ENCODE measurements at regions not wholly inside any gene's neighbourhood (a gene's known extent, or its start where the extent isn't known, plus 50 kb on each side); places are given as distances from the start of the nearest gene placed in this dataset.
A peak's percentile ranks its signal among the peaks of the same experiment; 100 is the strongest.

GRCh38 chr3:24595796-24596195 lies 101.1 kb upstream of the THRB start:
- no peak for DNase-seq

GRCh38 chr3:24596626-24597025 lies 102.0 kb upstream of the THRB start:
- no peak for DNase-seq

GRCh38 chr3:24598695-24599470 lies 104.2 kb upstream of the THRB start:
- DNase-seq = peak in 1 of 3 donors; percentile 44

- DNase-seq = peak in 2 of 3 donors; percentile 46 to 78
These were observed 106.7 kb upstream of the THRB start for GRCh38 chr3:24601066-24601939.

GRCh38 chr3:24604215-24604614 lies 109.6 kb upstream of the THRB start:
- DNase-seq = no peak

GRCh38 chr3:24605511-24606028 lies 110.9 kb upstream of the THRB start:
- DNase-seq = no peak

GRCh38 chr3:24607281-24607680 lies 112.6 kb upstream of the THRB start:
- no peak for DNase-seq

- DNase-seq = peak in 2 of 3 donors; percentile 44 to 76
These were observed 114.2 kb upstream of the THRB start for GRCh38 chr3:24608701-24609390.

- no peak for DNase-seq
These were observed 119.7 kb upstream of the THRB start for GRCh38 chr3:24614359-24614758.

GRCh38 chr3:24615177-24615576 lies 120.5 kb upstream of the THRB start:
- no peak for DNase-seq

GRCh38 chr3:24616110-24616829 lies 121.6 kb upstream of the THRB start:
- no peak for DNase-seq

GRCh38 chr3:24622138-24622537 lies 127.5 kb upstream of the THRB start:
- DNase-seq = no peak

- no peak for DNase-seq
These were observed 128.1 kb upstream of the THRB start for GRCh38 chr3:24622696-24623225.

- DNase-seq = no peak
These were observed 129.0 kb upstream of the THRB start for GRCh38 chr3:24623657-24624056.

- no peak for DNase-seq
These were observed 130.5 kb upstream of the THRB start for GRCh38 chr3:24624938-24625681.

GRCh38 chr3:24628523-24629258 lies 134.0 kb upstream of the THRB start:
- peak in 2 of 3 donors; percentile 17 to 61 for DNase-seq

- DNase-seq = no peak
These were observed 136.8 kb upstream of the THRB start for GRCh38 chr3:24631481-24631880.

- DNase-seq = no peak
These were observed 144.4 kb upstream of the THRB start for GRCh38 chr3:24639061-24639460.

GRCh38 chr3:24639481-24640329 lies 145.1 kb upstream of the THRB start:
- DNase-seq = no peak

Data from muscle of back (tissue), 3 donors.